ENCODE measurements at regions not wholly inside any gene's neighbourhood (a gene's known extent, or its start where the extent isn't known, plus 50 kb on each side); places are given as distances from the start of the nearest gene placed in this dataset.
"Not testable (repeated sequence)": the region's sequence is repeated elsewhere in the genome, so short reads cannot be mapped to it uniquely, and the experiment has no call there.

DNA sequence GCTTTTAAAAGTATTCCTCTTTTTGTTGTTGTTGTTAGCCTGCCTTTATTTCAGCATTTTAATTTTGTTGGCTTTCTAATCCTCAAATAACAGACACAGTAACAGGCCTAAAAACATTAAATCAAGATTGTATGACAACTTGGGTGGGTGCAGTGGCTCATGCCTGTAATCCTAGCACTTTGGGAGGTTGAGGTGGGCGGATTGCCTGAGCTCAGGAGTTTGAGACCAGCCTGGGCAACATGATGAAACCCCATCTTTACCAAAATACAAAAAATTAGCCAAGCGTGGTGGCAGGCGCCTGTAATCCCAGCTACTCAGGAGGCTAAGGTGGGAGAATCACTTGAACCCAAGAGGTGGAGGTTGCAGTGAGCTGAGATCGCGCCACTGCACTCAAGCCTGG lies 220.9 kb upstream of the PPP1R3A start:
- not testable (repeated sequence) for H3K27ac ChIP-seq

GRCh38 chr7:114138587-114138986 lies 219.8 kb upstream of the PPP1R3A start:
- H3K27ac ChIP-seq: no peak overlapping the region
- DNase-seq (ENCODE audit: low read depth, low spot score): no peak

More for the DNA sequence above, 220.9 kb upstream of the PPP1R3A start:
- not testable (repeated sequence) for DNase-seq (ENCODE audit: low read depth, low spot score)

DNA sequence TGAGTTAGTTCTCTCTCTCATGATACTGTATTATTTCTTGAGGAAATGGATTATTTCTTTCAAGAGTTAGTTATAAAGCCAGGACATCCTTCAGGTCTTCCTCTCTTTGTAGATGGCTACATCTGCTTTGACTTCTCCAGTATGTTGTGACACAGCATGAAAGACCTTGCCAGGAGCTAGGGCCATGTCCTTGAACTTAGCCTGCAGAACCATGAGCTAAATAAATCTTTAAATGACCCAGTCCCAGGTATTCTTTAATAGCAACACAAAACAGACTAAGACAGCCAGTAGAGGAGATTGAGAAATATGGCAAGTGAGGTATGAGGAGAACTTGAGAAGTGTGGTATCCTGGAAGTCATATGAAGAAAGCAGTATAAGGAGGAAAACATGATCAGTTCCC lies 214.9 kb upstream of the PPP1R3A start:
- DNase-seq (ENCODE audit: low read depth, low spot score): no peak
- no peak overlapping the region for H3K27ac ChIP-seq

- no peak for DNase-seq (ENCODE audit: low read depth, low spot score)
- H3K27ac ChIP-seq: no peak overlapping the region
These were observed 212.1 kb upstream of the PPP1R3A start for GRCh38 chr7:114130866-114131265.

DNA sequence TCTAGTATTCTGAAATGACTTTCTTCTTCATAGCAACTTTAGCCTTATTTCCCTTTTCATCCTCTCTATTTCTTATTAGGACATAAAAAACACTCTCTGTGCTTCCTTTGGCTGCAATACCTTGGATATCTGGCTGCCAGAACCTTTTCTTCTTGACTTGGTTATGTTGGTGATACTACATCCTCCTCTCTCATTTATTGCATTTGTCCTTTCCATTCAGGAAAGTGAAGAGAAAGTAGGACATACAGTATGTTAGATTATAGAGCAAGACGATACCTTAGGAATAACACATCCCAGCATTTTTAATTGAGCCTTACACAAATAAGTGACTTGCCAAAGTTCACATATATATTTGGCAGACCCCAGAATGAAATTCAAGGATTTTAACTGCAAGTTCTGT lies 210.1 kb upstream of the PPP1R3A start:
- H3K27ac ChIP-seq: no peak overlapping the region
- DNase-seq (ENCODE audit: low read depth, low spot score): no peak

DNA sequence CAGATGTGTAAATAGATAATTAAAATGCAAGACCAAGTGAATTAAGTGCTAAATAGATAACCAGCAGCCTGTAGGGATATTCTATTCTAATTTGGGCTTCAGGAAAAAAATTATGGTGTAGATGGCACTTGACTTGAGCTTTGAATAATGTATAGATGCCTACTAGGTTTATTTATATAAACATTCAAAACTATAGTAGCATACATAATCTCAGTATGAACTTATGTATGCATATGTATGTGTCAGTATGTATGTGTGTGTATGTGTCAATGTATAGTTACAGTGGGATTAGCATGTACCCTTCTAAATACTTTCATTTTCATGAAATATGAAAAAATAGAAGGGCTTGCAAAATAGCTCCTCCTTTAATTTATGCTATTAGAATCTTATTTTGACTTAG lies 207.3 kb upstream of the PPP1R3A start:
- no peak overlapping the region for H3K27ac ChIP-seq
- no peak for DNase-seq (ENCODE audit: low read depth, low spot score)

- no peak for DNase-seq (ENCODE audit: low read depth, low spot score)
- H3K27ac ChIP-seq: no peak overlapping the region
These were observed 194.0 kb upstream of the PPP1R3A start for GRCh38 chr7:114112806-114113205.

GRCh38 chr7:114110666-114111065 lies 191.9 kb upstream of the PPP1R3A start:
- DNase-seq (ENCODE audit: low read depth, low spot score): no peak
- no peak overlapping the region for H3K27ac ChIP-seq

GRCh38 chr7:114109721-114110120 lies 190.9 kb upstream of the PPP1R3A start:
- no peak for DNase-seq (ENCODE audit: low read depth, low spot score)
- H3K27ac ChIP-seq: no peak overlapping the region

DNA sequence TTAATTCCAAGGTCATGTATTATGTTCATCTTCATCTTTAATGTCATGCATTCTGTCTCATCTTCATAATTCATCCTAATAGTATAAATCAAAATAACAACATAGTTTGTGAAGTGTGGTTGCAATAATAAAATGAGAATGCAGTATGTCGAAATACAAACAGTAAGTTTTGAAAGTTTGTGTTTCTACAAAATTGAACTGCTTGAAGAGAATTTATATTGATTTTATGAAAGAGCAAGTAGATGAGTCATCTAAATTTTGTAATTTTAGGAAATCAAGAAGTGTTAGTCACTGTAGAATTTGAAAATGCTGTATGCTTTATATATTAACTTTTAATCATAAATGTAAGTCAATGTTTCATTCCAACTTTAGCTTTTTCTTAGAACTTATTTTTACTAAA lies 190.5 kb upstream of the PPP1R3A start:
- H3K27ac ChIP-seq: no peak overlapping the region
- DNase-seq (ENCODE audit: low read depth, low spot score): no peak

GRCh38 chr7:114108510-114108909 lies 189.7 kb upstream of the PPP1R3A start:
- no peak overlapping the region for H3K27ac ChIP-seq
- DNase-seq (ENCODE audit: low read depth, low spot score): no peak

DNA sequence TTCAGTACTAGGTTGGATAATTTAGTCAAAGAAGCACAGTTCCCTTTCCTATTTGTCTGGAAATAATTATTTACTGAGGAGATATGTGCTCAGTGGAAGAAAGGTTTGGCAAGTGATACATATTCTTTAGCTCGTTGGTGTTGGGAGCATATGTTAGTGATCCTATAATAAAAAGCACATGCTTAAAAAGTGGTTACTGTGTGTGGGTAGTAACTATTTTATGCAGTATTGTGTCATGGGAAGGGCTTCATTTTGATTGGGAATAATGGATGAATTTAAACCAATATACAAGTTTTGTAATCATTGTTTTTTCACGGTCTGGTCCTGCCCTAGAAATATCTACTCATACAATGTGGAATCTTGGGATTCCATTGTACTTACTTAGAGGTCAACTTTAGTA lies 188.7 kb upstream of the PPP1R3A start:
- no peak for DNase-seq (ENCODE audit: low read depth, low spot score)
- H3K27ac ChIP-seq: no peak overlapping the region

DNA sequence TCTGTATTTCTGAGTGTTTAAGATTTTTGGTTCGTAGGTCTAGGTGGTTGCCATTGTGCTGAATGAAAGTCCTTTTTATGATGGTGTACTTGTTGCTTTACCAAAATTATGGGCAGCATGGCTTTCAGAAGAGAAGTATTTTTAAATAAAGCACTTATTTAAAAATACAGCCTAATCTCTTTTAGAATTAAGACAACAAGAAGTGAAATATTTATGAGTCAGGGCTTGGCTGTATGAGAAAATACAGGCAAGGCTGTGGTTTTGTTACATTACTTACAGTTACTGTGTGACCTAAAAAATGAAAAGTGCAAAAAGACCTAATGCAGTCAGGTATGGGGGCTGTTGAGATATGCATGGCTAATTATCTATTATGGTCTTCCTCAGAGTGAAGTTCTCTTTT lies 185.2 kb upstream of the PPP1R3A start:
- DNase-seq (ENCODE audit: low read depth, low spot score): no peak
- H3K27ac ChIP-seq: no peak overlapping the region

DNA sequence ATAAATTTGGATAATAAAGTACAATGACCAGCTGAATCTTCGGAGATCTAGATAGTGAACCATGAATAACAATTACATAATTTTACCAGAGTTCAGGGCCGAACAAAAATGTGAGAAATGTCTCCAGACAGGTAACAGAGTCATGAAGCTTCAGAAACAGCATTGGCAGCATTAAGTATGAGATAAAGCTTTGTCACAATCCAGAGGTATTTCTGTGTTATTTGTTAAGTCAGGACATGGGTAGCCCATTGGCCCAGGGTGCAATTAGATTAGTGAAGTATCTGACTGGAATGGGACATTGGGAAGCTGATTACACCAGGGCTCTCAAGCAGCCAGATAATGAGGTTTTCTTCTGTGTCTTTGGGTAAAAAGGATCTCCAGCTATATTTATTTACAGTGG lies 184.2 kb upstream of the PPP1R3A start:
- no peak for DNase-seq (ENCODE audit: low read depth, low spot score)

DNA sequence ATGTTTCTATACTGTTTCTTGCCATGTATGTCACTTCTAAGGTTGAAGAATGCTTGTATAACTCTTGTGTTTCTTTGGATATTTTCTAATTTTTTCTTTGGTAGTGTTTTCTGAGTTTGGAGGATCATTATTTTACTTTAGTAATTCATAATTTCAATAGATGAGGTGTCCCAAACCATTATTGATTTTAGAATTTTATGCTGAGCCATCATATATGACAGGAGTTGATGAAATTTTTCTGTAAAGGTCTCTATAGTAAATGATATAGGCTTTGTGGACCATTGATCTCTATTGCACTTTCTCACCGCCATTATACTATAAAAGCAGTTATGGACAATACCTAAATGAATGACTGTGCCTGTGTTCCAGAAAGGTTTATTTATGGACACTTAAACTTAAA lies 183.3 kb upstream of the PPP1R3A start:
- no peak for DNase-seq (ENCODE audit: low read depth, low spot score)

More for the DNA sequence above, 184.2 kb upstream of the PPP1R3A start:
- no peak overlapping the region for H3K27ac ChIP-seq

DNA sequence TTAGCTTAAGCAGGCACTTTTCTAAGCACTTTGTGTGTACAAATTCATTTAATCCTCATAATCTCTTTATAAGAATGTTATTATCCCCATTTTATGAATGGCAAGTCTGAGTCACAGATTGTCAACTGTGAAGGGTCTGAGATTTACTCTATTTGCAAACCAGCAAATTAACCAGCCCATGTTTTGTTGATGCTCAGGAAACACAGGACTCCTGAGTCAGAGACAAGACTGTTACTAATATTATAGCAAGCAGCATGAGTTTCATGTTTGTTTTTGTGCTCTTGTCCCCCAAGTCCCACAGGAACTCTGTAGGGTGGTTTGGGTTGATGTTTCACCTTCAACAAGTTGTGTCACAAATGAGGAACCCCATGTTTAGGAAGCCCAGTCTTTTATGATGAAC lies 182.0 kb upstream of the PPP1R3A start:
- DNase-seq (ENCODE audit: low read depth, low spot score): no peak
- H3K27ac ChIP-seq: no peak overlapping the region

More for the DNA sequence above, 183.3 kb upstream of the PPP1R3A start:
- no peak overlapping the region for H3K27ac ChIP-seq

DNA sequence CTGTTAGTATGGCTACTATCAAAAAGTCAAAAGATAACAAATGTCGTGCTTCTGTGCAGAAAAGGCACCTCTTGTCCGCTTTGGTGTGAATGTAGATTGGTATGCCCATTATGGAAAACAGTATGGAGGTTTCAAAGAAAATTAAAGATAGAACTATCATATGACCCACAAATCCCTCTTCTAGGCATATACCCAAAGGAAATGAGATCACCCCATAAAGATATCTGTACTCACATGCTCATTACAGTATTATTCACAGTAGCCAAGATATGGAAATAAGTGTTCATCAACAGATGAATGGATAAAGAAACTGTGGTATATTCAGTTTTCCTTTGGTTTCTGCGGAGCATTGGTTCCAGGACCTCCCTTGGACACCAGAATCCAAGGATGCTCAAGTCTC lies 180.5 kb upstream of the PPP1R3A start:
- no peak overlapping the region for H3K27ac ChIP-seq
- no peak for DNase-seq (ENCODE audit: low read depth, low spot score)

GRCh38 chr7:114095885-114096284 lies 177.1 kb upstream of the PPP1R3A start:
- H3K27ac ChIP-seq: no peak overlapping the region
- DNase-seq (ENCODE audit: low read depth, low spot score): no peak

DNA sequence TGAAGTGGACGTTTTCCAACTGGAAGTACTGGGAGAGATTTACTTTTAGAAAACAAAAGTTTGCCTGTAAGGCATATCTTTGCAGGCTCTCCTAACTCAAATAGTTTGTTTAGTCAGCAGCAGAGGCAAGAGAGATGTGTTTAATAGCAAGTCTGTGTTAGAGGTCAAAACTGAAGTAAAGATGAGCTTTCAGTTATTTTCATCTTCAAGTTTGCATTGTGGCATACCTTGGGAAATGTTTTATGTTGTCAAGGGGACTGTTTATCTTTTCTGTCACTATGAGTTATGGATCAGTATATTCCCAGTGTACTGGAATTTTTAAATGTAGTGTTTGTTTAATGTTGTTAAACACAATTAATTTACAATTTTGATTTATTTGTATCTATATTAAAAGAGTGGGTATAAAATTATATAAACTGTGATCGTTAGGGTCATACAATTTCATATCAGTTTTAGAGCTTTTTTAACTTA lies 169.7 kb upstream of the PPP1R3A start:
- no peak overlapping the region for H3K27ac ChIP-seq
- no peak for DNase-seq (ENCODE audit: low read depth, low spot score)

- no peak for DNase-seq (ENCODE audit: low read depth, low spot score)
- no peak overlapping the region for H3K27ac ChIP-seq
These were observed 169.1 kb upstream of the PPP1R3A start for GRCh38 chr7:114087653-114088469.

- DNase-seq (ENCODE audit: low read depth, low spot score): no peak
- H3K27ac ChIP-seq: no peak overlapping the region
These were observed 168.3 kb upstream of the PPP1R3A start for GRCh38 chr7:114086914-114087652.

GRCh38 chr7:114086537-114086913 lies 167.7 kb upstream of the PPP1R3A start:
- H3K27ac ChIP-seq: no peak overlapping the region
- no peak for DNase-seq (ENCODE audit: low read depth, low spot score)

Measured in epithelial cell of prostate (primary cell).